ENCODE measurements at regions not wholly inside any gene's neighbourhood (a gene's known extent, or its start where the extent isn't known, plus 50 kb on each side); places are given as distances from the start of the nearest gene placed in this dataset.
"Not testable (repeated sequence)": the region's sequence is repeated elsewhere in the genome, so short reads cannot be mapped to it uniquely, and the experiment has no call there.

DNA sequence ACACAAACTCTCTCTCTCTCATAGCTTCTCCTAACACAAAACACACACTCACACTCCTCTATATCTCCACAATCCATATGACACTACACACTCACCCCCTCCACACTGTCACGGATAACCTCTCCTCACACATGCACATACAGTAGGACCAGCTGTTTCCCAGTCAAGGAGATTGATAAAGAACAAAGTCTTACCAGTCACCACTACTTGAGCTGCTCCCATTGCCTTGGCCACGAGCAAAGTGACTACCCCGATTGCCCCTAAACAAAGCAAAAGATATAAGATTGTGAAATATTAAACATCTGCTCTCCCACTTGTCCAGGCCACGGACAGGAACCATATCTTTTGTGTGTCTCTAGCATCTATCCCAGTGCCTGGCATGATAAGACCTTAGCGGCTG, 95.8 kb downstream of the TRIM69 start:
- not testable (repeated sequence) for H3K9ac ChIP-seq (ENCODE audit: extremely low read depth, insufficient read length, low read length); H3K4ac ChIP-seq (ENCODE audit: low read depth, low read length); H3K4me1 Mint-ChIP-seq; H4K20me1 ChIP-seq (ENCODE audit: control insufficient read depth, insufficient read depth, insufficient read length); H4K91ac ChIP-seq (ENCODE audit: insufficient read length, low read depth, low read length); H3K4me2 ChIP-seq (ENCODE audit: insufficient read depth, insufficient read length, low read length); H3K23ac ChIP-seq (ENCODE audit: insufficient read length, low read depth, low read length); H3K23me2 ChIP-seq (ENCODE audit: insufficient read length, low read depth, low read length, poor library complexity, severe bottlenecking); H3K27me3 Mint-ChIP-seq (ENCODE audit: low read depth); H3K27me3 ChIP-seq (ENCODE audit: insufficient read depth, low read length); H3K56ac ChIP-seq (ENCODE audit: insufficient read length, low read depth, low read length); H3K4me3 Mint-ChIP-seq; H3K9me3 ChIP-seq (ENCODE audit: control insufficient read depth, low read depth, low read length); H3K9me3 Mint-ChIP-seq; H3K18ac ChIP-seq (ENCODE audit: insufficient read length, low read depth, low read length); H4K5ac ChIP-seq (ENCODE audit: insufficient read length, low read depth, low read length); H4K8ac ChIP-seq (replicated peaks; ENCODE audit: insufficient read length, low read depth, low read length); H2BK120ac ChIP-seq (ENCODE audit: low read depth, low read length, poor library complexity, severe bottlenecking); H2BK15ac ChIP-seq (ENCODE audit: low read depth, low read length); H3K4me1 ChIP-seq (ENCODE audit: insufficient read depth, low read length); H2BK5ac ChIP-seq (ENCODE audit: insufficient read length, low read length); H2BK12ac ChIP-seq (ENCODE audit: insufficient read length, low read depth, low read length); H3K79me2 ChIP-seq (ENCODE audit: insufficient read depth, low read length); H3K36me3 Mint-ChIP-seq (ENCODE audit: insufficient read depth in 1 of 3, low read depth in 3 of 3); DNase-seq; H2AK5ac ChIP-seq (ENCODE audit: insufficient read length, low read length); H3K27ac Mint-ChIP-seq; H3K14ac ChIP-seq (ENCODE audit: insufficient read depth, low read length); H2AFZ ChIP-seq (ENCODE audit: low read length); H3K27ac ChIP-seq (ENCODE audit: insufficient read length, low read depth, low read length); H3T11ph ChIP-seq (ENCODE audit: low read length); H2BK20ac ChIP-seq (ENCODE audit: low read depth, low read length, poor library complexity, severe bottlenecking); H3K79me1 ChIP-seq (ENCODE audit: insufficient read depth, low read depth, low read length, poor library complexity, severe bottlenecking)
- WGBS (ENCODE audit: extremely low coverage, insufficient read length, low lambda C conversion rate) = no CpG with 5 or more reads among the region's 5 CpGs

DNA sequence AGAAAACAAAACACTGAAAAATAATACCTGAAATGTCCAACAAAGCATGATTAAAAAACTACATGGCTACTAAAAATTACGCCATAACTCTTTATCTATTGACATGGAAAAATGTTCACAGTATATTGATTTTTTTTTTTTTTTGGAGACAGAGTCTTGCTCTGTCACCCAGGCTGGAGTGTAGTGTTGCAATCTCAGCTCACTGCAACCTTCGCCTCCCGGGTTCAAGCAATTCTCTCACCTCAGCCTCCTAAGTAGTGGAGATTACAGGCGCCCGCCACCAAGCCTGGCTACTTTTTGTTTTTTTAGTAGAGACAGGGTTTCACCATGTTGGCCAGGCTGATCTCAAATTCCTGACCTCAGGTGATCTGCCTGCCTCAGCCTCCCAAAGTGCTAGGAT, 96.8 kb downstream of the TRIM69 start:
- H3K79me2 ChIP-seq (ENCODE audit: insufficient read depth, low read length); H2BK20ac ChIP-seq (ENCODE audit: low read depth, low read length, poor library complexity, severe bottlenecking); H3K4ac ChIP-seq (ENCODE audit: low read depth, low read length); H2BK120ac ChIP-seq (ENCODE audit: low read depth, low read length, poor library complexity, severe bottlenecking); H3K4me3 Mint-ChIP-seq; H4K5ac ChIP-seq (ENCODE audit: insufficient read length, low read depth, low read length); H2AK5ac ChIP-seq (ENCODE audit: insufficient read length, low read length); DNase-seq; H3K79me1 ChIP-seq (ENCODE audit: insufficient read depth, low read depth, low read length, poor library complexity, severe bottlenecking); H3K9ac ChIP-seq (ENCODE audit: extremely low read depth, insufficient read length, low read length); H4K91ac ChIP-seq (ENCODE audit: insufficient read length, low read depth, low read length); H2BK15ac ChIP-seq (ENCODE audit: low read depth, low read length); H3K23ac ChIP-seq (ENCODE audit: insufficient read length, low read depth, low read length); H3K56ac ChIP-seq (ENCODE audit: insufficient read length, low read depth, low read length); H3K27me3 Mint-ChIP-seq (ENCODE audit: low read depth); H3K14ac ChIP-seq (ENCODE audit: insufficient read depth, low read length); H3K9me3 ChIP-seq (ENCODE audit: control insufficient read depth, low read depth, low read length); H4K20me1 ChIP-seq (ENCODE audit: control insufficient read depth, insufficient read depth, insufficient read length); H2BK12ac ChIP-seq (ENCODE audit: insufficient read length, low read depth, low read length); H3K27ac ChIP-seq (ENCODE audit: insufficient read length, low read depth, low read length); H3K4me2 ChIP-seq (ENCODE audit: insufficient read depth, insufficient read length, low read length); H2BK5ac ChIP-seq (ENCODE audit: insufficient read length, low read length); H3K9me3 Mint-ChIP-seq; H4K8ac ChIP-seq (replicated peaks; ENCODE audit: insufficient read length, low read depth, low read length); H3K23me2 ChIP-seq (ENCODE audit: insufficient read length, low read depth, low read length, poor library complexity, severe bottlenecking); H3K18ac ChIP-seq (ENCODE audit: insufficient read length, low read depth, low read length); H3K27me3 ChIP-seq (ENCODE audit: insufficient read depth, low read length); H3K36me3 Mint-ChIP-seq (ENCODE audit: insufficient read depth in 1 of 3, low read depth in 3 of 3); H3K27ac Mint-ChIP-seq; H3K4me1 Mint-ChIP-seq; H3K4me1 ChIP-seq (ENCODE audit: insufficient read depth, low read length); H2AFZ ChIP-seq (ENCODE audit: low read length); H3T11ph ChIP-seq (ENCODE audit: low read length): not testable (repeated sequence)
- no CpG with 5 or more reads among the region's 5 CpGs for WGBS (ENCODE audit: extremely low coverage, insufficient read length, low lambda C conversion rate)

DNA sequence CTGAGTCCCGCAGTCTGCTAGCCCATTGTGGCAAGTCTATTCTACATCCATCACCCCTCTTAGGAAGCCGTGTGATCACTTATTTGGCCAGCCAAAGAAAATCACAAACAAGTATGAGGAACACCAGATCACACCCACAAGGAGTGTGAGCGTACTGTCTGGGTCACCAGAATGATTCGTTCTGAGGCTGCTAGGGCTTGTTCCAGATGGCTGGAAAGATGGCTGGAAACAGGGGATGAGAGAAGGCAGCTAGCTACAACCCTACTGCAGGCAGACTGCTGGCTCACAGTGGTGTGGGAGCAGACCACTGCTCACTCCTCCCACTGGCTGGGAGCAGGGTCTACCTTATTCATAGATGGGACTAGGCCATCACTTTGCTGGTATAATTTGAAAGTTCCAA, 97.4 kb downstream of the TRIM69 start:
- H2BK120ac ChIP-seq (ENCODE audit: low read depth, low read length, poor library complexity, severe bottlenecking); H3K4ac ChIP-seq (ENCODE audit: low read depth, low read length); H2AK5ac ChIP-seq (ENCODE audit: insufficient read length, low read length); H3K9me3 ChIP-seq (ENCODE audit: control insufficient read depth, low read depth, low read length); H3K4me3 Mint-ChIP-seq; H3K79me1 ChIP-seq (ENCODE audit: insufficient read depth, low read depth, low read length, poor library complexity, severe bottlenecking); H3K4me1 Mint-ChIP-seq; H2BK15ac ChIP-seq (ENCODE audit: low read depth, low read length); H2BK20ac ChIP-seq (ENCODE audit: low read depth, low read length, poor library complexity, severe bottlenecking); H3K9ac ChIP-seq (ENCODE audit: extremely low read depth, insufficient read length, low read length); DNase-seq; H4K8ac ChIP-seq (replicated peaks; ENCODE audit: insufficient read length, low read depth, low read length); H3K4me1 ChIP-seq (ENCODE audit: insufficient read depth, low read length); H2BK12ac ChIP-seq (ENCODE audit: insufficient read length, low read depth, low read length); H3K27ac Mint-ChIP-seq; H3K79me2 ChIP-seq (ENCODE audit: insufficient read depth, low read length); H3K18ac ChIP-seq (ENCODE audit: insufficient read length, low read depth, low read length); H2BK5ac ChIP-seq (ENCODE audit: insufficient read length, low read length); H3K23me2 ChIP-seq (ENCODE audit: insufficient read length, low read depth, low read length, poor library complexity, severe bottlenecking); H4K91ac ChIP-seq (ENCODE audit: insufficient read length, low read depth, low read length); H2AFZ ChIP-seq (ENCODE audit: low read length); H3K27ac ChIP-seq (ENCODE audit: insufficient read length, low read depth, low read length); H3K9me3 Mint-ChIP-seq; H4K20me1 ChIP-seq (ENCODE audit: control insufficient read depth, insufficient read depth, insufficient read length); H3K23ac ChIP-seq (ENCODE audit: insufficient read length, low read depth, low read length); H3K4me2 ChIP-seq (ENCODE audit: insufficient read depth, insufficient read length, low read length); H3K56ac ChIP-seq (ENCODE audit: insufficient read length, low read depth, low read length); H3T11ph ChIP-seq (ENCODE audit: low read length); H3K27me3 Mint-ChIP-seq (ENCODE audit: low read depth); H3K36me3 Mint-ChIP-seq (ENCODE audit: insufficient read depth in 1 of 3, low read depth in 3 of 3); H4K5ac ChIP-seq (ENCODE audit: insufficient read length, low read depth, low read length); H3K27me3 ChIP-seq (ENCODE audit: insufficient read depth, low read length); H3K14ac ChIP-seq (ENCODE audit: insufficient read depth, low read length): not testable (repeated sequence)
- WGBS (ENCODE audit: extremely low coverage, insufficient read length, low lambda C conversion rate) = no CpG with 5 or more reads among the region's 4 CpGs
